ENCODE measurements at regions not wholly inside any gene's neighbourhood (a gene's known extent, or its start where the extent isn't known, plus 50 kb on each side); places are given as distances from the start of the nearest gene placed in this dataset.

DNA sequence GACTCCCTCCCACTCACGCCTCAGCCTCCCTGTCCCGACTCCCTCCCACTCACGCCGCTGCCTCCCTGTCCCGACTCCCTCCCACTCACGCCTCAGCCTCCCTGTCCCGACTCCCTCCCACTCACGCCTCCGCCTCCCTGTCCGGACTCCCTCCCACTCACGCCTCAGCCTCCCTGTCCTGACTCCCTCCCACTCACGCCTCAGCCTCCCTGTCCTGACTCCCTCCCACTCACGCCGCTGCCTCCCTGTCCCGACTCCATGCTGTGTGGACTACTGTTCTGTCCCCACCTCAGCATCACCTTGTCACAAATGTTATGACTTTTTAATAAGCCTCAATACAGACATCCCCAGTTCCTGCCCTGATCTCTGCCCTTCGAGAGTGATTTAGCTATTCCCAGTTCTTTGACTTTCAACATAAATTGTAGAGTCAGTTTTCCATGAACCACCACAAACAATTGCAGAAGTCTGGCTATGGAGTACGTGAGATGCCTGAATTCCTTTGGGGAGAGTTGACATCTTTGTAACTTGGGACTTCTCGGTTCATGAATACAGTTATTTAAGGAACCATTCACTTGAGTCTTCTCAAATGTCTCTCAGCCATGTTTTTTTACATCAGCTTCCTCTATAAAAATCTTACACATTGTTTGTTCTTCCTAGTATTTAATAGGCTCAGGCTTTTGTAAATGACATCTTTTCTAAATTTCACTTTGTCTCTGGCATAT, 71.9 kb downstream of the FOXL3 start:
- H3K27me3 ChIP-seq (replicated peaks; ENCODE audit: insufficient read depth, low read length), result no peaks in the 10 kb centered on the region
- no peak overlapping the region for H3K4me2 ChIP-seq (ENCODE audit: low read depth, low read length)
- no peak overlapping the region for H2AFZ ChIP-seq (ENCODE audit: low read length)
- H3K4me1 ChIP-seq (ENCODE audit: low read length), result no peaks in the 10 kb centered on the region
- no peaks in the 10 kb centered on the region for H3K79me2 ChIP-seq (ENCODE audit: low read length)
- no peaks in the 10 kb centered on the region for H3K9me3 ChIP-seq (replicated peaks; ENCODE audit: insufficient read depth, low read length)
- H3K4me3 ChIP-seq (ENCODE audit: low read length), result no peak overlapping the region
- H3F3A ChIP-seq (ENCODE audit: insufficient read depth, low read length), result no peaks in the 10 kb centered on the region
- no peak for DNase-seq
- no peaks in the 10 kb centered on the region for H3K36me3 ChIP-seq (replicated peaks; ENCODE audit: insufficient read depth, low read length)
- no peak overlapping the region for H3K9ac ChIP-seq (ENCODE audit: low read length)
- TF ChIP-seq EZH2 (optimal IDR thresholded peaks at IDR 0.05; ENCODE audit: low read depth, low read length) (no peak), EZH2phosphoT487 (IDR thresholded peaks at IDR 0.05; ENCODE audit: low read length) (no peak)
- TF ChIP-seq, protein P1, sequence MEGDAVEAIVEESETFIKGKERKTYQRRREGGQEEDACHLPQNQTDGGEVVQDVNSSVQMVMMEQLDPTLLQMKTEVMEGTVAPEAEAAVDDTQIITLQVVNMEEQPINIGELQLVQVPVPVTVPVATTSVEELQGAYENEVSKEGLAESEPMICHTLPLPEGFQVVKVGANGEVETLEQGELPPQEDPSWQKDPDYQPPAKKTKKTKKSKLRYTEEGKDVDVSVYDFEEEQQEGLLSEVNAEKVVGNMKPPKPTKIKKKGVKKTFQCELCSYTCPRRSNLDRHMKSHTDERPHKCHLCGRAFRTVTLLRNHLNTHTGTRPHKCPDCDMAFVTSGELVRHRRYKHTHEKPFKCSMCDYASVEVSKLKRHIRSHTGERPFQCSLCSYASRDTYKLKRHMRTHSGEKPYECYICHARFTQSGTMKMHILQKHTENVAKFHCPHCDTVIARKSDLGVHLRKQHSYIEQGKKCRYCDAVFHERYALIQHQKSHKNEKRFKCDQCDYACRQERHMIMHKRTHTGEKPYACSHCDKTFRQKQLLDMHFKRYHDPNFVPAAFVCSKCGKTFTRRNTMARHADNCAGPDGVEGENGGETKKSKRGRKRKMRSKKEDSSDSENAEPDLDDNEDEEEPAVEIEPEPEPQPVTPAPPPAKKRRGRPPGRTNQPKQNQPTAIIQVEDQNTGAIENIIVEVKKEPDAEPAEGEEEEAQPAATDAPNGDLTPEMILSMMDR (IDR thresholded peaks at IDR 0.05; ENCODE audit: low read length), result no peak
- no peaks in the 10 kb centered on the region for H4K20me1 ChIP-seq (ENCODE audit: insufficient read depth, low read length)
- H3K27ac ChIP-seq (ENCODE audit: low read length), result no peak overlapping the region
- H3K9me2 ChIP-seq (replicated peaks; ENCODE audit: insufficient read depth, low read length), result no peaks in the 10 kb centered on the region

DNA sequence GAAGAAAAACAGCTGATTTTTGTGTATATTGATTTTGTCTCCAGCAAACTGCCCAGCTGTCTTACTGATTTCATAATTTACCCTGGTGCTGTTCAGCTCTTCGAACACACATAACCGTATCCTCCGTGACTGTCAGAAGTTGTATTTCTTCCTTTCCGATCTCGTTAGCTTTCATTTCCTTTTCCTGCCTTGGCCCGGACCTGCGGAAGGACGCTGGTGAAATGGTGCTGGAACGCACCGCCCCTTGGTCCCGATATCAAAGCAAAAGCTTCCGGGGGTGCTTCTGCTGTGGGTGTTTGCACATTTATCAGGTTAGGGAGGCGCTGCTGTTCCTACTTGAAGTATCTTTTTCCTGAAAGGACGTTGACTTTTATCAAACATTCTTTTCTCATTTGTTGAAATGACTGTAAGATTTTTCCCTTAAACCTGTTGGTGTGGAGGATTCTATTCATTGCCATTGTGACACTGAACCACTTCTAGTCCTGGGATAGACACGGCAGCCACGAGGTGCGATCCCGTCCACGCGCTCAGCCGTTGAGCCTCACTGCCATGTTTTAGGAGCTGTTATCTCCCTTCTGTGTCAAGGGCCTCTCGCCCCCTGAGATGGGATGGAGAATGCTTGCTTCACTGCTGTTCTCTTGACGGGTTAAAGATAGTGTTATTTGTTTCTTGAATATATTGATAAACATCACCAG, 72.6 kb downstream of the FOXL3 start:
- H4K20me1 ChIP-seq (ENCODE audit: insufficient read depth, low read length), result no peaks in the 10 kb centered on the region
- H3F3A ChIP-seq (ENCODE audit: insufficient read depth, low read length), result no peaks in the 10 kb centered on the region
- H3K9ac ChIP-seq (ENCODE audit: low read length), result no peak overlapping the region
- no peaks in the 10 kb centered on the region for H3K4me1 ChIP-seq (ENCODE audit: low read length)
- H3K4me2 ChIP-seq (ENCODE audit: low read depth, low read length), result no peak overlapping the region
- TF ChIP-seq EZH2phosphoT487 (IDR thresholded peaks at IDR 0.05; ENCODE audit: low read length) (no peak), EZH2 (optimal IDR thresholded peaks at IDR 0.05; ENCODE audit: low read depth, low read length) (no peak)
- TF ChIP-seq, protein P1 (IDR thresholded peaks at IDR 0.05; ENCODE audit: low read length), result no peak
- H3K9me3 ChIP-seq (replicated peaks; ENCODE audit: insufficient read depth, low read length), result no peaks in the 10 kb centered on the region
- H3K79me2 ChIP-seq (ENCODE audit: low read length), result no peaks in the 10 kb centered on the region
- H3K27ac ChIP-seq (ENCODE audit: low read length), result no peak overlapping the region
- H2AFZ ChIP-seq (ENCODE audit: low read length), result no peak overlapping the region
- no peak overlapping the region for H3K4me3 ChIP-seq (ENCODE audit: low read length)
- H3K36me3 ChIP-seq (replicated peaks; ENCODE audit: insufficient read depth, low read length), result no peaks in the 10 kb centered on the region
- DNase-seq, result no peak
- H3K27me3 ChIP-seq (replicated peaks; ENCODE audit: insufficient read depth, low read length), result no peaks in the 10 kb centered on the region
- no peaks in the 10 kb centered on the region for H3K9me2 ChIP-seq (replicated peaks; ENCODE audit: insufficient read depth, low read length)

DNA sequence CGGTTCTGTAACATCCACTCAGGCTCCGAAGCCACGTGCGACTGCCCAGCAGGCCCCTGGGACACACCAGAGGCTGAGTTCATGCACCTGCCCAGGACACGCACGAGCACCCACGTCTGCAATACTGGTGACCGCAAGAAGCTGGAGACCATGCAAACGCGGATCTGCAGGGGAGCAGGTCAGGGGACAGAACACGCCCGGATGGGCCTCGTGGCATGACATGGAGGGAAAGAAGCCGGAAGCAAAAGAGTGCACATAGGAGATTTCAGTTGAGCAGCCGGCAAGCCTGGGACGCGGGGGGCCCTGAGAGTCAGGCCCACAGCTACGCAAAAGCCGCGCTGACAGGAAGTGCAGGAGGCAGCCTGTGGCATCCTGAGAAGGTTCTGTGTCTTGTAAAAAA, 73.7 kb downstream of the FOXL3 start:
- no peaks in the 10 kb centered on the region for H3K27me3 ChIP-seq (replicated peaks; ENCODE audit: insufficient read depth, low read length)
- no peaks in the 10 kb centered on the region for H3K9me2 ChIP-seq (replicated peaks; ENCODE audit: insufficient read depth, low read length)
- H3K9ac ChIP-seq (ENCODE audit: low read length), result no peak overlapping the region

More for the DNA sequence above, 73.7 kb downstream of the FOXL3 start:
- Histone ChIP-seq H4K20me1 (ENCODE audit: insufficient read depth, low read length) (no peaks in the 10 kb centered on the region), H3K36me3 (replicated peaks; ENCODE audit: insufficient read depth, low read length) (no peaks in the 10 kb centered on the region), H3F3A (ENCODE audit: insufficient read depth, low read length) (no peaks in the 10 kb centered on the region), H3K27ac (ENCODE audit: low read length) (no peak overlapping the region), H3K4me2 (ENCODE audit: low read depth, low read length) (no peak overlapping the region), H3K4me1 (ENCODE audit: low read length) (no peaks in the 10 kb centered on the region), H3K9me3 (replicated peaks; ENCODE audit: insufficient read depth, low read length) (no peaks in the 10 kb centered on the region), H3K79me2 (ENCODE audit: low read length) (no peaks in the 10 kb centered on the region), H2AFZ (ENCODE audit: low read length) (no peak overlapping the region), H3K4me3 (ENCODE audit: low read length) (no peak overlapping the region)
- TF ChIP-seq EZH2phosphoT487 (IDR thresholded peaks at IDR 0.05; ENCODE audit: low read length) (no peak), EZH2 (optimal IDR thresholded peaks at IDR 0.05; ENCODE audit: low read depth, low read length) (no peak)
- TF ChIP-seq, protein P1 (IDR thresholded peaks at IDR 0.05; ENCODE audit: low read length), result no peak
- DNase-seq, result no peak
